HepG2 (cell line): ENCODE measurements at regions not wholly inside any gene's neighbourhood (a gene's known extent, or its start where the extent isn't known, plus 50 kb on each side); places are given as distances from the start of the nearest gene placed in this dataset.

Experiments
- ELF1 ChIP-seq: sonication (generic); formaldehyde crosslinking; IDR thresholded peaks from 2 replicates; pipeline ENCODE4 v1.4.0; 2020; ENCODE audit warnings: missing genetic modification reagents
- FOXO1 ChIP-seq: sonication (generic); formaldehyde crosslinking; IDR thresholded peaks from 2 replicates; pipeline ENCODE4 v1.4.0; 2020; ENCODE audit warnings: missing genetic modification reagents
- IRF2 ChIP-seq: IDR thresholded peaks from 2 replicates; pipeline ENCODE4 v1.6.1; 2018; ENCODE audit warnings: missing genetic modification reagents, missing compliant biosample characterization
- KDM2A ChIP-seq: sonication (generic); formaldehyde crosslinking; IDR thresholded peaks from 2 replicates; pipeline ENCODE4 v1.4.0; 2020; ENCODE audit warnings: low read depth, missing genetic modification reagents, borderline replicate concordance
- MIER2 ChIP-seq: IDR thresholded peaks from 2 replicates; pipeline ENCODE4 v1.6.1; 2016; ENCODE audit warnings: missing biosample characterization, missing genetic modification reagents
- NFYC ChIP-seq: IDR thresholded peaks from 2 replicates; pipeline ENCODE4 v1.6.1; 2016; ENCODE audit warnings: missing genetic modification reagents, missing compliant biosample characterization
- NR2F2 ChIP-seq: IDR thresholded peaks from 2 replicates; pipeline ENCODE4 v1.6.1; 2012; ENCODE audit warnings: low read depth, inconsistent platforms, borderline replicate concordance
- PLRG1 ChIP-seq: fragments of 450-650 bp; conservative IDR thresholded peaks from 2 replicates; pipeline ENCODE4 v1.6.1; 2016
- POLR2G ChIP-seq: fragments of 200-400 bp; formaldehyde crosslinking; IDR thresholded peaks from 2 replicates; pipeline ENCODE4 v1.6.1; 2018; ENCODE audit warnings: mild to moderate bottlenecking, low read depth, low read length, moderate library complexity
- RBFOX2 ChIP-seq: fragments of 200-400 bp; formaldehyde crosslinking; IDR thresholded peaks from 2 replicates; pipeline ENCODE4 v1.6.1; 2017; ENCODE audit warnings: low read depth, mild to moderate bottlenecking, low read length
- RFX1 ChIP-seq: fragments of 450-650 bp; IDR thresholded peaks from 2 replicates; pipeline ENCODE4 v1.6.1; 2017
- SPEN ChIP-seq: sonication (generic); formaldehyde crosslinking; IDR thresholded peaks from 2 replicates; pipeline ENCODE4 v1.5.1; 2020; ENCODE audit warnings: low read depth, mild to moderate bottlenecking, missing genetic modification reagents
- ZNF547 ChIP-seq: sonication (generic); formaldehyde crosslinking; IDR thresholded peaks from 2 replicates; pipeline ENCODE4 v1.5.1; 2020; ENCODE audit warnings: mild to moderate bottlenecking, missing genetic modification reagents
- ZNF747 ChIP-seq: sonication (generic); formaldehyde crosslinking; IDR thresholded peaks from 2 replicates; pipeline ENCODE4 v1.8.1; 2023; ENCODE audit warnings: missing genetic modification reagents, mild to moderate bottlenecking, borderline replicate concordance
- ZSCAN25 ChIP-seq: sonication (generic); formaldehyde crosslinking; IDR thresholded peaks from 2 replicates; pipeline ENCODE4 v1.8.0; 2022; ENCODE audit warnings: mild to moderate bottlenecking, missing genetic modification reagents
- TF ChIP-seq, protein P1 (sequence below): sonication (generic); formaldehyde crosslinking; IDR thresholded peaks from 2 replicates; pipeline ENCODE4 v1.5.0; 2020; ENCODE audit warnings: mild to moderate bottlenecking, missing genetic modification reagents, moderate library complexity
- TF ChIP-seq, protein P2 (sequence below): sonication (generic); formaldehyde crosslinking; IDR thresholded peaks from 2 replicates; pipeline ENCODE4 v1.4.0; 2020; ENCODE audit warnings: mild to moderate bottlenecking, missing genetic modification reagents
- TF ChIP-seq, protein P3 (sequence below): sonication (generic); formaldehyde crosslinking; IDR thresholded peaks from 2 replicates; pipeline ENCODE4 v1.4.0; 2020; ENCODE audit warnings: missing genetic modification reagents

DNA sequence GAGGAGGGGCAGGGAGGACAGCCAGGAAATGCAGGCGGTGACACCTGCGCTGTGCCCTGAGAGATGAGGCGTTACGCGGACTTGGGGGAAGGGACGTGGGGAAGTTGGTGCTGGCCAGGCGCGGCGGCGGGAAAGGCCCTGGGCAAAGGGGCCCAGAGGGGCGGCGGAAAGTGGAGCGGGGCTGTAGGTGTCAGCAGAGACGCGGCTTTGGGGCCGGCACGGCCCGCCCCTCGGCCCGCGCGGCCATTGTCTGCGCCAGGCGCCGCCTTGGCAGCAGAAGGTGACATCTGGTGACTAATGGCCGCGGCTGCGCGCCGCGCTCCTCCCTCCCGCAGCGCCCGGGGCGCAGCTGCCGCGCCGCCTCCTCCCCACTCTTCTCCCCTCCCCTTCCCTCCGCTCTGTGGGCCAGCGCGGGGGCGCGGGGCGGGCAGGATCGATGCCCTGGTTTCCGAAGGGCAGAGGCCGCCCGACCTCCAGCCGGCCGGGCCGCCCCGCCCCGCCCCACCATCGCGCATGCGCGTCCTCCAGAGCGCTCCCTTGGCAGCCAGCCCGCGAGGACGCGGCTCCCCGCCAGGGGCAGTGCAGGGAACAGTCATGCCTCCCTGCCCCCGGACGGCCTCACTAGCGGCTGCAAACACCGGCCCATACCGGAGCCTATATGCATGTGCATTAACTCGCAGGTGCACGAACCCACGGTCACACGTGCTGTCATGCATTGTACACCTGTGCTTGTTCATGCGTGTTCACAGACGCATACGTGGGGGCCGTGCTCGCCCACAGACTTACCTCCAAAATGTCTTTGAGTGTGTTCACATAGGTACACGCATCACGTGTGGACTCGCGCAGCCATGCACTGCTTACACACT, 269.6 kb downstream of the RPS24 start (continued):
- TF ChIP-seq, protein P1, sequence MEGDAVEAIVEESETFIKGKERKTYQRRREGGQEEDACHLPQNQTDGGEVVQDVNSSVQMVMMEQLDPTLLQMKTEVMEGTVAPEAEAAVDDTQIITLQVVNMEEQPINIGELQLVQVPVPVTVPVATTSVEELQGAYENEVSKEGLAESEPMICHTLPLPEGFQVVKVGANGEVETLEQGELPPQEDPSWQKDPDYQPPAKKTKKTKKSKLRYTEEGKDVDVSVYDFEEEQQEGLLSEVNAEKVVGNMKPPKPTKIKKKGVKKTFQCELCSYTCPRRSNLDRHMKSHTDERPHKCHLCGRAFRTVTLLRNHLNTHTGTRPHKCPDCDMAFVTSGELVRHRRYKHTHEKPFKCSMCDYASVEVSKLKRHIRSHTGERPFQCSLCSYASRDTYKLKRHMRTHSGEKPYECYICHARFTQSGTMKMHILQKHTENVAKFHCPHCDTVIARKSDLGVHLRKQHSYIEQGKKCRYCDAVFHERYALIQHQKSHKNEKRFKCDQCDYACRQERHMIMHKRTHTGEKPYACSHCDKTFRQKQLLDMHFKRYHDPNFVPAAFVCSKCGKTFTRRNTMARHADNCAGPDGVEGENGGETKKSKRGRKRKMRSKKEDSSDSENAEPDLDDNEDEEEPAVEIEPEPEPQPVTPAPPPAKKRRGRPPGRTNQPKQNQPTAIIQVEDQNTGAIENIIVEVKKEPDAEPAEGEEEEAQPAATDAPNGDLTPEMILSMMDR (CRISPR knock-in tag), result peak; percentile 86
- TF ChIP-seq NR2F2, result no peak; the same call in 1 of the 2 replicates
- TF ChIP-seq RBFOX2, result peak; percentile 76
- no peak for TF ChIP-seq RFX1
- TF ChIP-seq KDM2A (CRISPR knock-in tag), result peak; percentile 83
- no peak for TF ChIP-seq MIER2 (CRISPR knock-in tag)
- peak; percentile 73 for TF ChIP-seq POLR2G
- TF ChIP-seq ZNF747 (CRISPR knock-in tag), result 0 out of 2 replicates have a peak, but pooled peaks have one; percentile 34
- TF ChIP-seq NFYC (CRISPR knock-in tag), result no peak
- peak; percentile 67; the same call in 1 of the 2 replicates for TF ChIP-seq ZNF547 (CRISPR knock-in tag)
- no peak for TF ChIP-seq PLRG1
- TF ChIP-seq, protein P2, sequence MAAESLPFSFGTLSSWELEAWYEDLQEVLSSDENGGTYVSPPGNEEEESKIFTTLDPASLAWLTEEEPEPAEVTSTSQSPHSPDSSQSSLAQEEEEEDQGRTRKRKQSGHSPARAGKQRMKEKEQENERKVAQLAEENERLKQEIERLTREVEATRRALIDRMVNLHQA (CRISPR knock-in tag), result no peak
- TF ChIP-seq, protein P3, sequence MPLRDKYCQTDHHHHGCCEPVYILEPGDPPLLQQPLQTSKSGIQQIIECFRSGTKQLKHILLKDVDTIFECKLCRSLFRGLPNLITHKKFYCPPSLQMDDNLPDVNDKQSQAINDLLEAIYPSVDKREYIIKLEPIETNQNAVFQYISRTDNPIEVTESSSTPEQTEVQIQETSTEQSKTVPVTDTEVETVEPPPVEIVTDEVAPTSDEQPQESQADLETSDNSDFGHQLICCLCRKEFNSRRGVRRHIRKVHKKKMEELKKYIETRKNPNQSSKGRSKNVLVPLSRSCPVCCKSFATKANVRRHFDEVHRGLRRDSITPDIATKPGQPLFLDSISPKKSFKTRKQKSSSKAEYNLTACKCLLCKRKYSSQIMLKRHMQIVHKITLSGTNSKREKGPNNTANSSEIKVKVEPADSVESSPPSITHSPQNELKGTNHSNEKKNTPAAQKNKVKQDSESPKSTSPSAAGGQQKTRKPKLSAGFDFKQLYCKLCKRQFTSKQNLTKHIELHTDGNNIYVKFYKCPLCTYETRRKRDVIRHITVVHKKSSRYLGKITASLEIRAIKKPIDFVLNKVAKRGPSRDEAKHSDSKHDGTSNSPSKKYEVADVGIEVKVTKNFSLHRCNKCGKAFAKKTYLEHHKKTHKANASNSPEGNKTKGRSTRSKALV (CRISPR knock-in tag), result peak; percentile 88
- peak; percentile 90 for TF ChIP-seq ZSCAN25
- no peak for TF ChIP-seq ELF1 (CRISPR knock-in tag)
- TF ChIP-seq FOXO1 (CRISPR knock-in tag), result peak; percentile 6; the same call in 1 of the 2 replicates
- peak; percentile 89 for TF ChIP-seq SPEN (CRISPR knock-in tag)
- TF ChIP-seq IRF2, result peak; percentile 73; the same call in 1 of the 2 replicates
